ENCODE measurements at regions not wholly inside any gene's neighbourhood (a gene's known extent, or its start where the extent isn't known, plus 50 kb on each side); places are given as distances from the start of the nearest gene placed in this dataset.
"Not testable (repeated sequence)": the region's sequence is repeated elsewhere in the genome, so short reads cannot be mapped to it uniquely, and the experiment has no call there.

DNA sequence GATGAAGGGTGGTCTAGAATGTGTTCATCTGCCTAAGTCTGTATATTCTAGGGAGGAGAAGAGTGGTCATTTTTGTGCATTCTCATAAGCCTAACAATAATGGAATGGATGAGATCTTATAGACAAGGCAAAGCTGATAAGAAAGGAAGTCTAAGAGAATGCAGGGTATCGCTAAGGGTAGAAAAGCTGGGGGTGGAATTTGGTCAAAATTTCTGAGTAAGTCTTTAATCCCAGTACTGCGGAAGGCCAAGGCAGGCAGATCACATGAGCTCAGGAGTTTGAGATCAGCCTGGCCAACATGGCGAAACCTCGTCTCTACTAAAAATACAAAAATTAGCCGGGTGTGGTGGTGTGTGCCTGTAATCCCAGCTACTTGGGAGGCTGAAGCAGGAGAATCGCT lies 62.5 kb upstream of the CNEP1R1 start:
- TF ChIP-seq, protein P1, sequence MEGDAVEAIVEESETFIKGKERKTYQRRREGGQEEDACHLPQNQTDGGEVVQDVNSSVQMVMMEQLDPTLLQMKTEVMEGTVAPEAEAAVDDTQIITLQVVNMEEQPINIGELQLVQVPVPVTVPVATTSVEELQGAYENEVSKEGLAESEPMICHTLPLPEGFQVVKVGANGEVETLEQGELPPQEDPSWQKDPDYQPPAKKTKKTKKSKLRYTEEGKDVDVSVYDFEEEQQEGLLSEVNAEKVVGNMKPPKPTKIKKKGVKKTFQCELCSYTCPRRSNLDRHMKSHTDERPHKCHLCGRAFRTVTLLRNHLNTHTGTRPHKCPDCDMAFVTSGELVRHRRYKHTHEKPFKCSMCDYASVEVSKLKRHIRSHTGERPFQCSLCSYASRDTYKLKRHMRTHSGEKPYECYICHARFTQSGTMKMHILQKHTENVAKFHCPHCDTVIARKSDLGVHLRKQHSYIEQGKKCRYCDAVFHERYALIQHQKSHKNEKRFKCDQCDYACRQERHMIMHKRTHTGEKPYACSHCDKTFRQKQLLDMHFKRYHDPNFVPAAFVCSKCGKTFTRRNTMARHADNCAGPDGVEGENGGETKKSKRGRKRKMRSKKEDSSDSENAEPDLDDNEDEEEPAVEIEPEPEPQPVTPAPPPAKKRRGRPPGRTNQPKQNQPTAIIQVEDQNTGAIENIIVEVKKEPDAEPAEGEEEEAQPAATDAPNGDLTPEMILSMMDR (conservative IDR thresholded peaks at IDR 0.05) = not testable (repeated sequence)
- not testable (repeated sequence) for TF ChIP-seq ZFX (IDR thresholded peaks at IDR 0.05)
